HS-27A (cell line): ENCODE measurements at regions not wholly inside any gene's neighbourhood (a gene's known extent, or its start where the extent isn't known, plus 50 kb on each side); places are given as distances from the start of the nearest gene placed in this dataset.
"Not testable (repeated sequence)": the region's sequence is repeated elsewhere in the genome, so short reads cannot be mapped to it uniquely, and the experiment has no call there.

ENCODE experiments used
- DNase-seq: peaks from one replicate; pipeline ENCODE4 v3.0.0-alpha.2; 2012; ENCODE audit warnings: low read depth, missing footprints

GRCh38 chr21:25531538-25532250 is 75.6 kb downstream of the MRPL39 start:
- DNase-seq, result not testable (repeated sequence)

GRCh38 chr21:25528515-25528914 is 78.8 kb downstream of the MRPL39 start:
- no peak for DNase-seq

DNA sequence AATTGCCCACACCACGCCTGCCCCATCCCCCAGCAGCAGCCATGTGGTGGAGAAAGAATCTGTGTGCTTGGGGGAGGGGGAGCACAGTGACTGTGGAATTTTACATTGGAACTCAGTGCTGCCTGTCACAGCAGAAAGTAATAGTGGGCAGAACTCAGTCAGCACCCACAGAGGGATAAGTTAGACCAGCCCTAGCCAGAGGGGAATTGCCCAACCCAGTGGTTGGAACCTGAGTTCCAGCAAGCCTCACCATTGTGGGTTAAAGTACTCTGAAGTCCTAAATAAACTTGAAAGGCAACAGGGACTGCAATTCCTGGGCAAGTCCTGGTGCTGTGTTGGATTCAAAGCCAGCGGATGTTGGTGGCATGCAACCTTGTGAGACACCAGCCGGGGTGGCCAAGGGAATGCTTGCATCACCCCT is 88.8 kb downstream of the MRPL39 start:
- no peak for DNase-seq

DNA sequence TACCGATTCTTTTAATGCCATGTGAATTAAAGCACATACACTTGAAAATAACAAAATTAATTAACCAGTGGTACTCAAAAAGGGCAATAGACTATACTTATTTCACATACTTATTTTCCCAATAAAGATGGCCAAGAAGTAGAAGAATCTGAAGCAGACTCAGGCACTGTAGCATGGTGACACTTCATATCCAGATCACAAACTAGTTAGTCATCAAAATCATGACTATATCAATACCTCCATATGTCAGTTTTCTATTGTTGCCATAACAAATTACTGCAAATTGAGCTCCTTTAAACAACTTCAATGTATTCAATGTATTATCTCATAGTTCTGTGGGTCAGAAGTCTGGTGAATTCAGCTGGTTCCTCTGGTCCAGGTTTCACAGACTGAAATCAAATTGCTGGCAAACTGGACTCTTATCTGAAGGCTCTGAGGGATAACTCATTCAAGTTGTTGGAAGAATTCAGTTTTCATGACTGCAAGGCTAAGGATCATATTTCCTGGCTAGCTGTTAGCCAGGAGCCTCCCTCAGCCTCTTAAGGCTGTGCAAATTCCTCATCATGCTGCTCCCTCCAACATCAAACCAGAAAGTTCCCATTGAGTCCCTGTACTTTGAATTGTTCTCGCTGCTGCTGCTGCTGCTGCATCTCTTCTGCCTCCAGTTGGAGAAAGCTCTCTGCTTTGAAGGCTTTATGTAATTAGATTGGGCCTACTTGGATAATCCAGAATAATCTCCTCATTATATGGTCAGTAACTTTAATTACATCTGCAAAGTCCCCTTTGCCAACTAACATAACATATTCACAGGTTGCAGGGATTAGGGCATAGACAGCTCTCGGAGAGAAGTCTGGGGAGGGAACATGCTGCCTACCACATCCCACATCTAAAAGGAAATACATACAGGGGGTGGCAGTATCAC is 91.5 kb downstream of the MRPL39 start:
- no peak for DNase-seq

DNA sequence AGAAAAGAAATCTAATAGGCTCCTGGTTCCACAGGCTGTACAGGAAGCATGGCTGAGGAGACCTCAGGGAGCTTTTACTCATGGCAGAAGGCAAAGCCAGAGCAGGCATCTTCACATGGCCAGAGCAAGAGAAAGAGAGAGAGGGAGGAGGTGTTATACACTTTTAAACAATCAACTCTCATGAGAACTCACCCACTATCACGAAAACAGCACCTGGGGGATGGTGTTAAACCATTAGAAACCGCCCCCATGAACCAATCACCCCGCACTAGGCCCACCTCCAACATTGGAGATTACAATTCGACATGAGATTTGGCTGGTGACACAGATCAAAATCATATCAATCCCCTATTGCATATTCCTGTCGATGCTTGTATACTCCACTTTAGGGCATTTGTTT is 93.5 kb downstream of the MRPL39 start:
- DNase-seq, result no peak

DNA sequence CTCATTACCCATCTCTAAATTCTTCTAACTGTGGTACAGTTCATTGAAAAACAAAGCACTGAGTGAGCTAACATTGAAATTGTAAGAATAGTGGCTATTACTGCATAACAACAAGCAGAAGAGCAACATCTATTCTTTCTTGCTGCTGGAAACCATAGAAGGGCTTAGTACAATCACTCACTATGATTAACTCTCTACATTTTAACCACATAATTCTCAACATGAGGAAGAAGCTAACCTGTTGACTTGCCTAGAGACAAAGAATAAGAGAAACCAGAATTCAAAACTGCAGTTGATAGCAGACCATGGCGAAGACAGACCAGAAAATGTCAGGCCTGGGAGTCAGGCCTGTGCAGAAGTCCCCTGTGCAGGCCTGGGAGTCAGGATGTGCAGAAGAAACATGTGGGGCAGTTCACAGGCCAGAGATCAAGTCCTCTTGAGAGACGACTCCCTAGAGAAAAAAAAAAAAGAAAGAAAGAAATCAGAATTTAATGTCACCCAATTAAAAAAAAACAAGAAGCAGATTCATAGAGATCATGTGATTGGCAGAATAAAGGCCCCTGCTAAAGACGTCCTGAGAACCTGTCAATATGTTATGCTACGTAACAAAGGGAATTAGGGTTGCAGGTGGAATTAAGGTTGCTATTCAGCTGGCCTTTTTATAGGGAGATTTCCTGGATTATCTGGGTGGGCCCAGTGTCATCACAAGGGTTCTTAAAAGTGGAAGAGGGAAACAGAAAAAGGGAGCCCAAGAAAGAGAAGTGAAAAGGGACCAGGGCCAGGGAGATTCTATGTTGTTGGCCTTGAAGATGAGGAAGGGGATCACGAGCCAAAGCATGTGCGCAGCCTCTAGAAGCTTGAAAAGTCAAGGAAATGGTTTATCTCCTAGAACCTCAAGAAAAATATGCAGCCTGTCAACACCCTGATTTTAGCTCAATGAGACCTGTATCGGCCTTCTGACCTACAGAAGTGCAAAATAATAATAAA is 94.9 kb downstream of the MRPL39 start:
- no peak for DNase-seq

DNA sequence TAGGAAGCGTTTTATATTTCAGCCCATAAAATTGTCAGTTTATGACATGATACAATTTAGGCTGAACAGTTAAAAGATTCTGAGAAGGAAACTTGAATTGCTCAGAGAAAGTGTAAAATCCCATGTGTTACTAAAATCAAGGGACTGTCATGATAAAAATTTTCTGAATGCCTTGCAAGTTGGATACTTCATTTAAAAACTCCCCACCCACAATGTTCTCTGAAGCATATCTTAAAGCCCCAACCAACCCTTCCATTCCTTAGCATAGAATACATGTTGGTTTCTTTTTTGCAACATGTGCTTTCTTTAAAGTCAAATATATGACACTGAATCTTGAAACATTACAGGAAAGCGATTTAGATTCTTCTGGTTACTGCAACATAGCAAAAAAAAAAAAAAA is 97.4 kb downstream of the MRPL39 start:
- no peak for DNase-seq

- DNase-seq, result no peak
These were observed 98.9 kb downstream of the MRPL39 start for GRCh38 chr21:25508364-25508763.

- DNase-seq, result no peak
These were observed 99.8 kb downstream of the MRPL39 start for GRCh38 chr21:25507522-25507921.

- DNase-seq, result no peak
These were observed 100.4 kb downstream of the MRPL39 start for GRCh38 chr21:25506887-25507286.

- DNase-seq, result no peak
These were observed 101.0 kb downstream of the MRPL39 start for GRCh38 chr21:25506261-25506660.

DNA sequence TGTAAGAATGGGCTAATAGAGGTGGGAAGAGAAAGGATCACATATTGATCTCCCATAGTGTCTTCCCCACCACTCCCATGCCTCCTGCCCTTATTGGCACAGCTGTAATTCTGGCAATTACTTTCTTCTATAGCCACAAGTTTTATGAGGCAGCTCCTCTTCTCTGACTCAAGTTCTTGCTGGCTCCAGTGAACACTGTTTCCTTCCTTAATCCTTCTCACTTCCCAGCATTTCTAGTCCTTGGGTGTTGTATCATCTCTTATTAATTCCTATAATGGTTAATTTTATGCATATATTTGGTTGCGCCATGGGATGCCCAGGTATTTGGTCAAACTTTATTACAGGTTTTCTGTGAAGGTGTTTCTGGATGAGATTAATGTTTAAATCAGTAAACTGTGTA is 103.3 kb downstream of the MRPL39 start:
- no peak for DNase-seq

- no peak for DNase-seq
These were observed 105.2 kb downstream of the MRPL39 start for GRCh38 chr21:25501996-25502665.

GRCh38 chr21:25501462-25501861 is 105.8 kb downstream of the MRPL39 start:
- no peak for DNase-seq

DNA sequence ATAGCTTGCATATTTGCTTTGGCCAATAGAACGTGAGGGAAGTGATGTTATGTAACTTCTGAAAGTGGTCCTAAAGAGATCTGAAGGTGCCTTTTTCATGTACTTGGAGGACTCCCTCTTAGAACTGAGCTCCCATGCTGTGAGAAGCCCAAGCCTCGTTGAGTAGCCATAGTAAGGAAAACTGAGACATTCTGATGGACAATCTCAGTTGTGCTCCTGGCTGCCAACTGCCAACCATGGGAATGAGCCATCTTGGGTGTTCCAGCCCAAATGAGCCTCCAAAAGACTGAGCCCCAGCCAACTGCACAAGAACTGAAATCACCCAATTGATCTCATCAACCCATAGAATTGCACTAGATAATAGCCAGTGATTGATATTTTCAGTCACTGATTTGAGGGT is 106.7 kb downstream of the MRPL39 start:
- no peak for DNase-seq

GRCh38 chr21:25496825-25497482 is 110.3 kb downstream of the MRPL39 start:
- peak; percentile 68 for DNase-seq

DNA sequence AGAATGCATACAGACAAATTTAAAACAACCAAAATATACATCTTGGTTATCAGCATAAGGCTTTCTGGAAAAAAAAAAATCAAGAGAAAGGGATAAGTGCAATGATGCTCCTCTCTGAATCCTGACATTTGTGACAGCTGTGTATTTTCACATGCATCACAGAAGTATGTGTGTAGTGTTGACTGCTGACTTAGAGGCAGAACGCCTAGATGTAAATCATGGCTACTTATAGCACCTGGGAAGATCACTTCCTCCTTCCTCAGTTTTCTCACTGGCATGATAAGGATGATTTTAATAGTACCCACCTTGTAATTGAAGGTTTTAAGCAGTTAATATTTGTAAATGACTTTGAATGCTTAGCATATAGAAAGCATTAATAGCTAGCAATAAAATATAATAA is 112.5 kb downstream of the MRPL39 start:
- no peak for DNase-seq

GRCh38 chr21:25493722-25494121 is 113.6 kb downstream of the MRPL39 start:
- no peak for DNase-seq

DNA sequence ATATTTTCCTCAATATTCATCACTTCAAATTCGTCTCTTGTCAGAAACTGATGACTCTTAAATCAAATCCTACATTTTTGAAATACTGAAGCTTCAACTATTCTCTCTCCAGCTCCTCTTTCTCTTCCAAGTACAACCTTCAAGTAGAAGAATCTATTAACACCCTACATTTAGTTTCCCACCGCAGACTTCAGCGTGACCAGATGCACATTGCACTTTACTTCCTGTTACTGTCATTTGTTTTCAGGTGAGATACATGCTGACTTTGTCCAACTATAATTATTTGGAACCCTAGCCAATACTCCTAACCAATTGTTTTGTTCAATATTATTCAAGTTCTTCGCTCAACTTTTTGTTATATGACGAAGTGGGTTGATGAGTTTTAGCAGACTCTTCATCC is 116.0 kb downstream of the MRPL39 start:
- no peak for DNase-seq

GRCh38 chr21:25490742-25491141 is 116.5 kb downstream of the MRPL39 start:
- DNase-seq, result no peak

- no peak for DNase-seq
These were observed 117.6 kb downstream of the MRPL39 start for GRCh38 chr21:25489673-25490072.
